Stimulated activated CD8-positive, alpha-beta memory T cell treated with anti-CD3 and anti-CD28 coated beads, Interleukin-15, amount 100 ng/mL, for 24 hours (primary cell): ENCODE measurements at regions not wholly inside any gene's neighbourhood (a gene's known extent, or its start where the extent isn't known, plus 50 kb on each side); places are given as distances from the start of the nearest gene placed in this dataset.

Source experiments
- DNase-seq: peaks from one replicate; pipeline ENCODE4 v3.0.0-alpha.2; 2020; ENCODE audit warnings: low read depth

DNA sequence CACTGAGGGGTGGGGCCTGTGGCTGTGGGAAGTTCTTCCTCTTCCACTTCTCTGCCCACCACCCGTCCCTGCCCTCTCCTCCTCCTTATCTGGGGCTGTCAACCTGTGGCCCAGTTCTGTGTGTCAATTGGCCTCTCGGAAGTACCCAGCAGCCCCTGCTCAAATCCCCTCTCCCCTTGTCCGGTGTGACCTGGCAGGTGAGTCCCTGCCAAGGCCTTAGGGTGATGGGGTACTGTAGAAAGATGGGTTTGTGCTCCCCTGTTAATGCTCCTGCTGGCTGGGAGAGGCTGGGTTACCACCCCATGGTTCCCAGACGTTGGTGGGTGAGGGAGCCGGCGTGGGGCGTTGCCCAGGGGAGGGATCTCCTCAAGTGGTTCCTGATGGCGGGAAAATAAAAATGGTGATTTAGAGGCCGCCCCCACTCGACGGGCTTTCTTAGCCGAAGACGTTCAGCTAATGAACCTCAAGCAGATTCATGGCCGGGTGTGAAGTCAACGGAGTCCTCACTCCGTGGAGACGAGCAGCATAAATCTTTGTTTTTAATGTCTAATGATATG is 141.2 kb downstream of the URI1 start:
- no peak for DNase-seq

DNA sequence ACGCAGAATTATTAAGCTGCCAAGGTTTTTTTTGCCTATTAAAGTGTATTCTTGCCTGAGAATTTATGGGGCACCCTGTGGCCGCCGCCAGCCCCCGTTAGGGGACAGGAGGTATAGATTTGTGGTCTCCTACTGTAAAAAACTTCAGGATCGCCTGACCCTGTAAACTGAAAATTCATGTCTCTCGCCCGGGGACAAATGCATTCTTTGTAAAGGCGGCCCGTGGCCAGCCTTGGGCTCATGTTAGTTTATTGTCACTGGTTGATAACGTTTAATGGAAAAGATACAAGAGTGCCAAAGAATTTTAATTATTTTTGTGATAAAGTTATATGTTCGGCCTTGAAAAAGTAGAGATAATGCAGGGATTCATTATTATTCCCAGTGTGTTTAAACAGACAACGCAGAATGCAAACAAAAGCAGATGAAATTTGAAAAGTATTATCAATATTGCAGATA is 141.7 kb downstream of the URI1 start:
- DNase-seq: no peak

- no peak for DNase-seq
Measured at GRCh38 chr19:30084390-30084819, 142.4 kb downstream of the URI1 start.

DNA sequence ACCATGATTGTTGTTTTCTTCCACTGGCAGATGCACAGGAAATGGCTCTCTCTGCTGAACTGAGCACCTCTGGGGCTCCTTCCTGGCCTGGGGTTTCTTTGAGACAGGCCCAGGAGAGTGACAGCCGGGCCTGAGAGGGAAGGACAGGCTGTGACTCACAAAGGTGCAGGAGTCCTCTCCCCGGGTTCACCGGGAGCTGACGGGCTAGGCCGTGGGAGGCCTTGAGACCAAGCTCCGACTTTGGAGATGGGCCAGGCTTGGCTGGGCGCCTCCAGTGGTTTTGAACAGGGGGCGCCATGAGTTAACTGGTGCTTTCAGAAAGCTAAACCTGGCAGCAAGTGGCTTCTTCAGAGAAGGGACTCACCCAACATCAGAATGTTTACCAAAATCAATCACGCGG is 143.4 kb downstream of the URI1 start:
- no peak for DNase-seq

GRCh38 chr19:30086220-30086619 is 144.2 kb downstream of the URI1 start:
- no peak for DNase-seq

GRCh38 chr19:30086916-30087315 is 144.9 kb downstream of the URI1 start:
- no peak for DNase-seq

DNA sequence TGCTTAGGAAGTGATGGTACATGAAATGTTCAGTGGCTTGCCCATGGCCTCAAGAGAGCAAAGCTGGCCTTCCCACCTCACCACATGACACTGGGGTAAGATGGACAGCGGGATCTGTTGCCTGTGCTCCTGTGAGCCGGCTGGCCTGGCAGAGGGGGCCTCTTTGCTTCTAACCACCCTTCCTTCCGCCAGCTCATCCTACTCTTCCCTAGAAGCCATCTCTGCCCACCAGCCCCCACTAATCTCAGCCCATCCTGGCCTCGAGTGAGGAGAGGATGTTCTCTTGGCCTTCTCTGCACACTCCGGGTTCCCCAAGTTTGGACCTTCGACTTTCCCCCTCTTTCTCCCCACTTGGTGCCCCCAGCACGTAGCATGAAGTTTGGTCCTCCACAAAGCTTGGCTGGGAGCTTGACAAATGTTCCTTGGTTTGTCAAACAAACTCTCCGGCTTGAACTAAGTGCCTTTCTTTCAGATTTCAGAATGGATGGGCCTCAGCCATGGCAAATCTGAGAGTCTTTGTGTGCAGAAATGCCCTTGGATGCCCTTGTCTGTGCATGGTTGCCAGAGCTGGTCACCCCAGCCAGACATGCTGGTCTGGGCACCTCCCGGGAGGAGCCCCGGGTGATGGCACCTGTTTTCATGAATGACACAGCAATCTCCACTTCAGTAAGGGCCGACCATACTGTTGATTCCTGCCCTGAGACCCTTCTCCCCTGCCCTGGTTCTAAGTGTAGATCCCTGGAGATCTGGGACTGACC is 145.5 kb downstream of the URI1 start:
- no peak for DNase-seq

- DNase-seq: no peak
Measured at GRCh38 chr19:30088567-30088966, 146.5 kb downstream of the URI1 start.

GRCh38 chr19:30089086-30089665 is 147.1 kb downstream of the URI1 start:
- DNase-seq: no peak

DNA sequence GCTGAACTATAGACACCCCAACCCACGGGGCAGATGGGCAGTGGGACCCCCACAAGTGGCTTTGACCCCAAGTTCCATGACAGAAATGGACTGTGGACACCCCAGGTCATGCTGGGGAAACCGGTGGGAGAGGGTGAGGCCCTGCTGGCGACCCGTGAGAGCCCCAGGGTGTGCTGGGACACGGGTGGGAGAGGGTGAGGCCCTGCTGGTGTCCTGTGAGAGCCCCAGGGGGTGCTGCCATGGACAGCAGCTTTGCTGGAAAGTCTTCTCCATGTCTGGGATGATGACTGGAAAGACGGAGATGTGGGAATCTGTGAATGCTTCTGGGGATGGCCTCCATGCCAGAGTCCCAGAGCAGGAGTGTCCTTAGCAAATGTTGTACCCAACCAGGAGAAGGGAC is 148.4 kb downstream of the URI1 start:
- DNase-seq: no peak

GRCh38 chr19:30090963-30091362 is 148.9 kb downstream of the URI1 start:
- no peak for DNase-seq

- DNase-seq: no peak
Measured at GRCh38 chr19:30091456-30091855, 149.4 kb downstream of the URI1 start.

GRCh38 chr19:30091856-30092255 is 149.8 kb downstream of the URI1 start:
- no peak for DNase-seq

DNA sequence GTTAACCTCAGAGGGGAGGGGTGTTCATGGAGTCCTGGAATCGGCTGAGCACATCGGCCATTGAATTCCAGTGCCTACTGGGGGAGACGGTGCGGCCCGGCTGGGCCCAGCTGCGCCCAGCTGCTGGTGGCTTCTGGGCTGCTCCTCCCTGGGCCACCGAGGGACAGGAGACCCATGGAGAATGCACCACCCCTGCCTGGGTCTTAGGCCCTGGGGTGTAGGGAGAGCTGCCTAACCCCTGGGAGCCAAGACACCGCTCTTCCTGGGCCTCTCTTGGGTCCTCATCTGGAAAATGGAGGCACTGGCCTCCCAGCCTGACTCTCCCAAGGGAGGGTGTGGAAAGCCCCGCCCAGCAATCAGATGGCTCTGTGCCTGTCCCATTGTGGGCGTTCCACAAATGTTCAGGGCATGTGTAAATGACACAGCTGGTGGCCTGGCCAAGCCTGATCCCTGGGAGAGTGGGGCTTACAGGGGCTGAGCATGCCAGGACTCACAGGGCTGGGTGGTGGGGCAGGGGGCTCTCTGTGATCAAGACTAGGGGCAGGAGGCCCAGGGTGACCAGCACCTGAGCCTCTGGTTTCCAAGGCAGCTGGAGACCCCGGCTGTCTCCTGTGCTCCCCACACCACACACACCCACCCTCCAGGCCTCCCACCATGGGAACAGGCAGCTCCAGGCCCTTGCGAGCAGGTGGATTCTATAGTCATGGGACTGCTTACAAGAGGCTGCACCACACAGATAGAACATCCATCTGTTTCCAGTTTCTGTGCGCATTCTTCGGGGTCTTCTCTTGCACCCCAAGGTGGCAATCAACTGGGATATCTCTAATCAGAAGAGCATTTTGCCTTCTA is 150.9 kb downstream of the URI1 start:
- DNase-seq: no peak

GRCh38 chr19:30093966-30094755 is 152.1 kb downstream of the URI1 start:
- no peak for DNase-seq

DNA sequence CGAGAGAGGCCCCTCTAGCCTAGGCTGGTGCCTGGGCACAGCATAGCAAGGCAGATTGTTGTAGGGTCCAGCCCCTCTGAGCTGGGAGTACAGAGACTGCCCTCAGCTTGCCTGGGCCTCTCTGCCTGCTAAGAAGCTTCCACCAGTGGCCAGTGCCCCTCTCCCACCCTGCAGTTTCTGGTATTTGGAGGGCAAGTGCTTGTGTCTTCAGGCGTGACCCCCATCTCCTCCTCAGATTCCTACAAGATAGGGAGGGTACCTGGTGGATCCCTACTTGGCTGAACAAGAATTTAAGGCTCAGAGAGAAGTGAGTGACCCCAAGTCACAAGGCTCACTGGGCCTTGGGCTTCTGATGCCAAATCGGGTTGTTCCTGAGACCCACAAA is 152.7 kb downstream of the URI1 start:
- DNase-seq: no peak

GRCh38 chr19:30095171-30095570 is 153.1 kb downstream of the URI1 start:
- no peak for DNase-seq

DNA sequence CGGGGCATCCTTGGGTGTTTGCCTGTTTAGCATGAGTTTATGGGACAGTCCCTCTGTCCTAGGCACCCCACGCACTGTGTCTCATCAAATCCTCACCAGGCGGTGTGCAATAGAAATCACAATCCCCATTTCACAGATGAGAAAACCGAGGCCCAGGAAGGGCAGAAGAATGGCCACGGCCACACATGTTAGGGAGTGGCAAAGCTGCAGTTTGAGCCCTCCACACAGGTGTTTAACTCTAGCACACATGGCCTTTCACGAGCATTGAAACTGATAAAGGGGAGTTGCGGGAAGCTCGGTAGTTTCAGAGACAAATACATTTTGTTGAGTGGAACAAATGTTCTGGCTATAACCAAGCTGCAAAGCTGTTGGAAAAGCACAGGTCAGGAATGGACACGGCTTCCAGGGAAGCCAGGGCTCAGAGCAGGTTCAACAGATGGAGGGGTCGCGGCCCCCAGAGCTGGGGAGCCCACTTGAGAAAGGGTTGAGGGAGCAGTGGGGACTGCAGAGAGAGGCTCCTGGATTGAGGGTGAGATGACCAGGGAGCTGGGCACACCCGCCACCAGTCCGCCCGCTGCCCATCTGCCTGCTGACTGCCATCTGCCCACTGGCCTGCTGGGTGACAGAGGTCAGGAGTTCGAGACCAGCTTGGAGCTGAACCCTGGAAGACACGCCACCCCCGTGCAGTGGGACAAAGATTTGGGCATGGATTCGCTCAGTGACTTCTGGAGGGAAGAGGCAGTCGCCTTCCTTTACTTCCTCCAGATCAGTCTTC is 154.7 kb downstream of the URI1 start:
- DNase-seq: no peak

DNA sequence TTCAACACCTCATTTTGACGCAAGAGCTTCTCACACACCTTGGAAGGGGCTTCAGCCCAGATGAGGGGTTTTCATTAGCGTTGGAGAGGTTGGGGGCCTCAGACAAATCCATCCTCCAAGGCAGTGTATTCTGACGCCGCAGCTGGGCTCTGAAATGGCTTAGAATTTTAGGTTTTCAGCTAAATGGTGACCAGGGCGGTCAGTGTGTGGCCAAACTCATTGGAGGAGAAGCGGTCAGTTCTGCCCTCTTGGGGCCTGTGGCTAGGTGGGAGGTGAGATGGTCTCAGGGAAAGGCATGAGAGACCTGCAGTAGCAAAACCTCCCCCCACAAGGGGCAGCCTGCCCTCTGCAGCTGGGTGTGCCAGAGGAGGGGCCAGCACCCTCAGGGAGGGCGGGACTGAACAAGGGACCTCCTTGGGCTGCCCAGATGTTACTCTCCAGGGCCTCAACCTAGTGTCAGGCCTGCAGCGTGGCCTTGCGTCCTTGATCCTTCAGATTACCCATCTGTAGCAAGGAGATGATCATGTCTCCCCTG is 155.8 kb downstream of the URI1 start:
- DNase-seq: no peak

DNA sequence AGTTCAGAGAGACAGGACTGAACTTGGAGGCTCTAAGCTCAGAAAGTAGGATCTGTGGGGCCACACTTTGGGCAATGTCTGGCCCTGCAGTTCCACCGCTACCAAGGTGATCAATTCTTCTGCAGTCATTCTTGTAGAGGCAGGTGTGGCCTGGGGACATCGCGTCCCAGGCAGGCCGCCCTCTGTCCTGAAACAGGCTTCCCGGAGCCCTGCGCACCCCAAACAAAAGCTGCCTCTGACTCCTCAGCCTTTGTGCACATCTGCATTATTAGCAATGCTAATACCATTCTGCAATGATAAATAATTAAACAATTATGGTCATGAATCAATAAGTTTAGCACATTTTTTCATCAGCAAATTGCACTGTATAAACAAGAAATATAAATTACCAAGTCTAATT is 160.2 kb downstream of the URI1 start:
- no peak for DNase-seq

DNA sequence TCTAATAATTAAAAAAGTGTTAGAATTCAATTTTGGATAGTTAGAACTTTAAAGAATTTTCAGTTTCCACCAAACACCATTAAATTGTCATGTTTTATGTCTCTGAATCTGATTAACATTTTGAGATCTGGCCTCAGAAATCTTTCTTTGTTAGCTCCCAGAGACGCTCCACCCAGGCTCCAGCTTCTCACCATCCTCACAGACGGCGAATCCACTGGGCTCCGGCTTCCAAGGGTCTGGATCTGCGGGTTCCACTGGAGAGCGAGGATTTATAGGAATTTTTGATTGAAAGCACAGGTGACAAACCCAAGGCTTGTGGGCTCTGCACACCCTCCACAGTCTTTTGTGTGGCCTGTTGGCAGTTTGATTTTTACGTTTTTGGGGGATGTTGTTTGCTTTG is 160.6 kb downstream of the URI1 start:
- DNase-seq: no peak
